GM21447 (cell line): ENCODE measurements at regions not wholly inside any gene's neighbourhood (a gene's known extent, or its start where the extent isn't known, plus 50 kb on each side); places are given as distances from the start of the nearest gene placed in this dataset.
"Not testable (repeated sequence)": the region's sequence is repeated elsewhere in the genome, so short reads cannot be mapped to it uniquely, and the experiment has no call there.

Experiments used
- ATAC-seq: cut with Tn5 transposase; IDR thresholded peaks from one replicate; pipeline ENCODE4 v1.9.1; 2021; ENCODE audit not compliant: unreplicated experiment

DNA sequence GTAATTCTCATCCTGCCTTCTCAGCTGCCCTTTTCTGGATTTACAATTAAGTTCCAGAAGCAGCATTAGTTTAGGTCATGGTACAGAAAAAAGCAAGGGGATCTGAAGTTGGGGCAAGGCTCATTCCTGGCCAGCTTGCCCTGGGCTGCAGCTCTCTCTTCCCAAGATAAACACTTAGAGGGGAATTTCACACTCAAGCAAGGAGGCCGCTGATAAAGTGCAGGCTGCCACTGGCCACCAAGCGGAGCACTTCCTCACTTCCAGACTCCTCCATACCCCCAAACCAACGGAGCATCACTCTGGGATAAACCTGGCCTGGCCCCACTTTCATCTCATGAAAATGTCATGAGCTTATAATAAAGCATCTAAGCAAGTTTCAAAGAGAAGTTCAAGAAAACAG is 445.5 kb upstream of the MKI67 start:
- no peak for ATAC-seq

DNA sequence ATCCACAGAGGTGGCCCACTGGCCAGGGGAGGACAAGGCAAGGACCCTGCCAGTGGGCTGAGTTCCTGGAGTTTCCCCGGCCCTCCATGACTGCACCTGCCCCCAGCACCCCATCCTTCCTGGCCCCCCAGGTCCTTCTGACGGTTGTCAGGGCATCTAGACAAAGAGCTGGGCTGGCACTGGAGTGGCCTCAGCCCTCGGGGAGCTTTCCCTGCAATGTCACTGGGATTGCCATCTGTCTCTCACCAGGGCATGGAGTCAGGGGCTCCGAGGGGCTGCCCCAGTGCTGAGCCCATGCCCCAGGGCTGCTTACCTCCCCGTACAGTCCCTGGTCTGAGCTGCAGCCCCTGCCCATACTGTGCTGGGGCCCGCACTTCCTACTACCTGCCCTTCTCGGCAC is 446.5 kb upstream of the MKI67 start:
- no peak for ATAC-seq

DNA sequence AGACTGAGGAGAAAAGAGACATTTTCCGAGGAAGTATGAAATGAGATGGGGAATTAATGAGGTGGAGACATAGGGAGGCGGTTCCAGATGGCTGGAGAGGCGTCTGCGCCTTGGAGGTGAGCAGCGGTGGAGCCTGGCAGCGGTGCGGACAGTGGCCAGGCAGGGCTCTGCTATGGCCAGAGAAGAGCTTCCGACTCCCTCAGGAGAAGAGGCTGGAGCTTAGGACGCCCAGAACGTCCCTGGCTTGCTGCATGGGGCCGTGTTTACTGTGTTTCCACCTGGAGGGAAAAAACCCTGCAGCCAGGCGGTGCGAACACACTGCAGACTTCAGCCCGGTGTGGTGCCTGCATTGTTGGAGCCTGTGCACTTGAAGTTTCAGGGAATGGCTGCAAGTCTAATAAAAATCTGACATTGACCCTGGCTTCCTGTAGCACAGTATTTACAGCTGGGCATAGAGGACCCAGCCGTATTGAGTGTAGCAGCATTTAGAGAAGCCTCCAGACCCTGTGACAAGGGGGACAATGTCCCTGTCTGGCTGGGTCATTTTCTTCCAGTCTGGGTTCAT is 447.1 kb upstream of the MKI67 start:
- no peak for ATAC-seq

DNA sequence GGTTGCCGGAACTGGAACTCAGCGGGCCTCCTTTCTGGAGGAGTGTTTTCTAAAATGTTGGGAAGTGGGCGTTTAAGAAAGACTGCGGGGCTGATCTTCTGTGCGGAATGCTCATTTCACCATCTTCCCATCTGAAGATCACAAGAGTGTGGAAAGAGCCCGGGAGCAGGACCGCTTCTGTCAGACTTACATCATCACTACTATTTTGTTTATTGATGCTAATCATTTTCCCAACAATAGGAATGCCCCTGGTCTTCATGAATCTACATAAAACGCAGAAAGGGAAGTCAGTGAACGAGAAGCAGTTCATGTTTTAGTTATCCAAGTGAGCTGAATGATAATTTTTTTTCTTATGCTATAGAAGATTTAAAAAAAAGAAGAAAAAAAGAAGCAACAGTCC is 447.8 kb upstream of the MKI67 start:
- ATAC-seq, result no peak

DNA sequence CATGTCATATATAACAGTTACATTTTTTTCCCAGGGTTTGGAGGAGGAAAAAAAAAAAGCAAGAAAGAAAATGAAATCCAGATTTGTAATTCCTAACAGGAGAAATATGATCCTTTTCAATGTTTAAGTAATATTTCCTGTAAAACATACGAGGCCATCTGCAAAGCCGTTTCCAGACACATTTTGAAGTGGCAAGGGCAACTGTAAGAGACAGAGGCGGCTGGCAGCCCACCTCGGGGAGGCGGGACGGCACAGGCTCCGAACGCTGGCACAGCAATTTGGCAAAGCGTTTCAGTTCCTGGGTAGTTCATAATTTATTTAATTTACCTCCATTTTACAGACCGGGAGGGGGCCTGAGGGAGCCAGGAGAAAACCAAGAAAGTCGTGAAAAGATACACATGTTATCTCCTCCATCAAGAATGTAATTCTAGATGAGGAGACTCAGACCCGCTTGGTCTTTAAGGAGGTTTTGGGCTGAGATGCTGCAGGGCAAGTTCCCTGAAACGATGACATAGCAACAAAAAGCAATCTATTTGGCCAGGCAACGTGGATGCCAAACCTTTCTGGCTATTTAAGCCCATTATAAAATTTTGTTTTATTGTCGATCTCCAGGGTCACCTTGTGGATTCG is 448.5 kb upstream of the MKI67 start:
- no peak for ATAC-seq

DNA sequence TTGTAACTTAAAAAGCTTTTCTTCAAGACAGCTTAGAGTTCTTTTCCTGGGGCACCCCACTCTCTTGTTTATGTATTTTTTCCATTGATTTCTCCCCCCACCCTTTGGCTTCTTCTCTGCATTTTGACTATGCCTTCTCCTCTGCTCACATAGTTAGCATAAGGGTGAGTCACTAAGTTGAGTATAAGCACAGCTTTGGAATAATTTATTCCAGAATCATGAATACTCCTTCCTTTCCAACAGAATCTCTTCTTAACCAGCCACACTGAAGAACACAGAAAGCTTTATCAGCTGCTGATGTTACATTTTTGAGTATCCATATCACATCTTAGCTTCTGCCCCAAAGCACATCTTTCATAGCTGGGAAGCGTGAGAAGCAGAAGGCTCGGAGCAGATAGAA is 449.5 kb upstream of the MKI67 start:
- no peak for ATAC-seq

DNA sequence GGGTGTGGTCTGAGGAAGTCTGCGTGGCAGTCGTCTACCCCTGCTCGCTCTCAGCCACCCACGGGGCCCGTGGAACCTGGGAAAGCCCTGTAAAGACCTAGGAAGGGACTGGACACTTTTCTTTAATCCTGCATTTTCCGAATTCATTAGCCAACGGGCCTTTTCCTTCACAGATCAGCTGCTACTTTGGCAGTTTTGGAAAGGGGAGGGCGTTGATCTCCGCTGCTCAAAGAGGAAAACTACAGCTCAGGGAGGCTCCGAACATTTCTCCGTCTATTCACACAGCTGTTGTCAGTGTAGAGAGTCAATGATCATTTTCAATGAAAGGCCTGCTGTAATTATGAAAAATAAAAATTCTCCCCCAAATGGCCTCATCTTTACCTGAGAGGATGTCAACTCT is 450.1 kb upstream of the MKI67 start:
- no peak for ATAC-seq

DNA sequence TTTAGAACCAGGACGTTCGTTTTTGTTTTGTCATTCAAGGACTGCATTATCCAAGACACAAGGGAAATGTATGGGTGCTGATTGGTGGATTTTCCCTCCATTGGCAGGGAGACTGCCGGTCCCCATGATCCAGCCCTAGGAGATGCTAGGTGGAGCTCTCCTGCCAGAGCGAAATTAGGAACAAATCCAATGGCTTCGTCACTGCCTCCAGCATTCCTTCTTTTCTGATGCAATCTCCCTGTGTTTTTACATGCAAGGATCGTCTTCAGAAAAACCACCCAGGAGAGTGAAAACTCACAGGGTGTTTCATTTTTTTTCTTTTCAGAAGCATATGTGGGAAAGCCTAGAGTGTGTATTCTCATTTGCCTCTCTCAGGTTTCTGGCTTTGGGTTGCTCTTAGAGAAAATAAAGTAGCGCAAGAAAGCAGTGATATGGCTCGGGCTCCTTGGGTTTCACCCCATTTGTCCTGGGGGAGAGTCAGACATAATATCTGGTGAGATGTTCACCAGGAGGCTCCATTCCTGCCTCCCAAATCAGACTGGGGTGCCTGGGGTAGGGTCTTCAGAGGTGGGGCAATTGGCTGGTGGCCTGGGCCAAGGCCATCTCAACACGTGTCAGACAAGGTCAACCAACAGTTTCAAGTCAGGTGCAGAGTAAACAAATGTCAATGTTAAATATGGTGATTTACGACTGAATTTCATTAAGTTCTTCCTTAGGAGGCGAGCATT is 450.9 kb upstream of the MKI67 start:
- no peak for ATAC-seq

DNA sequence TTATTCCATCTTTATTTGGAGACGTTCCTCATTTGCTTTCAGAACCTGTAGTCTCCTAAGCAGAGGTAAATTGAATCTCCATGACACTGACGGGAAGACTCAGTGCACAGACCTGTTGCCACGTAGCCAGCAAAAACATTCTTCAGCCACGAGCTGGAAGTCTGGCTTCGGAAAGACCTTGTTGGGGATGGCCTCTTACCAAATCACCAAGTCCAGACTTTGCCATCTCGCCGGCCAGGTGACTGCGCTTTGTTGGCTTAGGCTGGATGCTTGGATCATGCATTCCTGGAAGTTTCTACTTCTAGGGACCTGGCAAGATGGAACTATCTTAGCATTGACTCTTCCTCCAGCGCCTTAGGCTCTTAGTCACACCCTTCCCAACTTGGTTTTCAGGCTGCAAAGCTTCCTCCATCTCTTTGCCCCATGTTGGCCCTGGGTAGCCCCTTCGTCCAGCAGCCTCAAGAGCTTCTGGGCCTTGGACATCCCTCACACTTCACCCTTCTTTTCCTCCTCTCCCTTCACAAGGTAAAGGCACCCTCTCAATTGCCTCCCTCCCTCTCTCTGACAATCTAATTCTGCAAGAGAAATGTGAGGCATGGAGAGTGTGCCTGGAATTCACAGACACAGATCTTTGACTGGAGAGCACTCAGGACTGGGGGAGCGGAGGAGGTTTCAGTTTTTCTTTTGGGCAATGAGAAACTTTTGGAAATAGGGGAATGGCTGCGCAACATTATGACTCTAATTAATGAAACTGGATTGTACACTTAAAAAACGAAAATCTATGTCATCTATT is 451.9 kb upstream of the MKI67 start:
- no peak for ATAC-seq

DNA sequence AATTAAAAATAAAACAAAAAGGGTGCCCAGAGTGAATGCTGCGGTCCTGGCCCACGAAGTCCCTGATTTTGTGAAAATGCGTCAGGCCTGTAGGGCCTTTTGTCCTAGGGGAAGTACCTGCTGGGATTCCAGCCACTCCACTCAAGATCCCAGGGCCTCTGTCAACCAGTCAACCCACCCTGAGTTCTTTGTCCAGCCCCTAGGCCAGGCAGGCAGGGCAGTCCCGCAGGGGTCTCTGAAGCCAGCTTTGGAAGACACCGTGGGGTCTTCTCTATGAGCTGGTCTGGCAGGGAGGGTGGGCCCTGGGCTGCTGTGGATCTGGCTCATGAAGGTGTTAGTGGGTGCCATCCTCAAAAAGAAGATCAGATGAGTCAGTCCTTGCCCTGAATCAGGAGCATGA is 452.5 kb upstream of the MKI67 start:
- ATAC-seq, result no peak

DNA sequence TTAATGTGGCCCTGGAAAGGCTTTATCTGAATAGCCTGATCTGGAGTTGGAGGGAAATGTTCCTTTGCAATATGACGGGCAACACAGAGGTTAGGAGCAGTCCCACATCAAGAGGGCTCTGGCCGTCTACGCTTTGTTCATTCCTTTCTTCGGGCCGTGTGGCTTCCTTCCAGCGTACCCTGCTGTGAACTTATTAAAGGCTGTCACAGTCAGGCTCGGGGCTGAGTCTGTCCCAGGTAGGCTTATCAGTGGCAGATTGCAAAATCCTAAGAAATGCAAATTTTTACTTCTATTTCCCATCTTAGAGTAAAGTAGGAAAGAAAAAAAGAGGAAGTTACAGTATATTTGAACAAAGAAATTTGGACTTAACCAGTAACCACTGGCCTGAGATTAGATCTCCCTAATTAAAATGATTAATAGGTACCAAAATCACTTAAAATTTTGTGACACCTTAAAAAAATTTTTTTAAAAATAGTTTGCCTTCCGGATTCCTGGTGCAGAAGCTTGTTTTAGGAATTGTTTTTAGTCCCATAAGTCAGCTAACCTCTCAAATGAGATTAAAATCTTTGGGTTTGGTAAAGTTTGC is 453.1 kb upstream of the MKI67 start:
- ATAC-seq, result no peak

DNA sequence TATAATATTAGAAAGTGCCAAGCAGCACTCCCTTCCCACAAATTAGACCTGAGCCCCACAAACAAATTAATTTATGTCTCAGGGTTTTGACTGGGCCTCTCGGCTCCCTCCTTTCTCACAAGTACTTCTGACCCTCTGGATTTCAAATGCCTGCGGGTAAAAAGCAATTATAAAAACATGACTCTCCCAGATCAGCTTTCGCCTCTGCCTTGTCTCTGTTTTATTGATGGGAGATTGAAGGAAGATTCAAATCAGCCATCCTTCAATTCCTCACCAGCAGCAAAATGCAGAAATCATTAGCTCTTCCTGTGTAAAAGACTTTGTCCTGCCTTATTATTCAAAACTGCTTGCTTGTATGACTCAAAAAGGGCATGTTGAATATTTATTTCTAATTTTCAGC is 453.7 kb upstream of the MKI67 start:
- ATAC-seq, result no peak

DNA sequence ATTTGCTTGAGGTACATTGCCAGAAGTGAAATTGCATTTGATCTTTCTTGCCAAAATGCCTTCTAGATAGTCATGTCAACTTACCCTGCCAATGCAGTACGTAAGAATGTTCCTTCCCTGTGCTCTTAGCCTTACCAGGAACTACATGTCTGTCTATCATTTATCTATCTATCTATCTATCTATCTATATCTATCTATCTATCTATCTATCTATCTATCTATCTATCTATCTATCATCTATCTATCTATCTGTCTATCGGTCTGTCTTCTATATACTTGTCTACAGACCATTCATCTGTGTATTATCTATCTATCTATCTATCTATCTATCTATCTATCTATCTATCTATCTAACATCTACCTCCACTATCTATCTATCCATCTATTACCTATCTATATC is 456.9 kb upstream of the MKI67 start:
- ATAC-seq, result not testable (repeated sequence)

DNA sequence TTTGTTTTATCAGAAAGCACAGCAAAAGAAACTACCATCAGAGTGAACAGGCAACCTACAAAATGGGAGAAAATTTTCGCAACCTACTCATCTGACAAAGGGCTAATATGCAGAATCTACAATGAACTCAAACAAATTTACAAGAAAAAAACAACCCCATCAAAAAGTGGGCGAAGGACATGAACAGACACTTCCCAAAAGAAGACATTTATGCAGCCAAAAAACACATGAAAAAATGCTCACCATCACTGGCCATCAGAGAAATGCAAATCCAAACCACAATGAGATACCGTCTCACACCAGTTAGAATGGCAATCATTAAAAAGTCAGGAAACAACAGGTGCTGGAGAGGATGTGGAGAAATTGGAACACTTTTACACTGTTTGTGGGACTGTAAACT is 460.4 kb upstream of the MKI67 start:
- not testable (repeated sequence) for ATAC-seq

DNA sequence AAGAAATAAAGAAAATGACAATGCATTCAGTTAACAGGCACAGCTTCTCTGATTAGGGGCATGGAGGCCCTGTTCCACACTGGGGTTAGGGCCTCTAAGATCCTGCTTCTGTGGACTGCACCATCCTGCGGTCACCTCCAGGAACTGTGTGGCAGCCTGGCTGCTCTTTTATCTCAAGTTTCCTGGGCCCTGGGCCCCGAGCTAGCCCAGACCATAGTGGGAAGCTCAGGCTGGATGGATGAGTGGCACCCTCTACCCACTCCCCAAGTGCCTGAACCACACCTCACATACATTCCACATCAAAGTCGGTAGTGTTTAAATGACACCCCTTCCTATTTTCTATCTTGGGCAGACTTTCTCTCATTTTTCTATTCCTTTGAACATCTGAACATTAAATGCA is 461.5 kb upstream of the MKI67 start:
- no peak for ATAC-seq

DNA sequence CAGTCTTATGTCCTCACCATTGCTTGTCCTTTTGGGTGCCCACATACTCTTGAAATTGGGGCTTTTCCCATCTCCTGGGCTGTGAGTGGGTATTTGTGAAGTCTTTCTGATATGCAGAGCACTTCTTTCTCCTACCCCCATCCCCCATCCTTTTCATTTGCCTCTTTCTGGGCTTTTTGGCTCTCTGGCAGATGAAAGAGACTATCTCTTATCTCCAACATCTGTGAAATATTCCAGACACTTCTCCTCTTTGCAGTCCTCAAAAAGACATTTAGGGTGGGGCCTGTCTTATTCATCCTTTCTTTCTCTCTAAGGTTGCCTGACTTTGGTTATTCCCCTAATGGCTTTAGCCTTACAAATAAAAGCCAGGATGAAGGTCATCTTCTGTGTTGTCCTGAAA is 462.2 kb upstream of the MKI67 start:
- no peak for ATAC-seq

DNA sequence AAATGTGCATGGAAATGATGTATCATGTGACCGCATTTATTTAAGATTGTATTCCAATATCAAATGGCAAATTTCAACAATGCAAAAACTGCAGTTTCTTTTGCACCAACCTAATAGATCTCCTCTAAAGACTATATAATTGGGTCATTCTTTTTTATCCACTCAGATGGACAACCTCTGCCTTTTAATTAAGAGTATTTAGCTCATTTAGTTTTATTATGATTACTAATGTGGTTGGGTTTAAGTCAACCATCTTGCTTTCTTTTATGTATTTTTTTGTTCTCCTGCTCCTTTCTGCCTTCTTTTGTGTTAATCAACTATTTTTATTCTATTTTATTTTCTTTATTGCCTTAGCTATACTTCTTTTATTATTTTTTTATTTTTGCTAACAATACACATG is 468.5 kb upstream of the MKI67 start:
- ATAC-seq, result no peak

DNA sequence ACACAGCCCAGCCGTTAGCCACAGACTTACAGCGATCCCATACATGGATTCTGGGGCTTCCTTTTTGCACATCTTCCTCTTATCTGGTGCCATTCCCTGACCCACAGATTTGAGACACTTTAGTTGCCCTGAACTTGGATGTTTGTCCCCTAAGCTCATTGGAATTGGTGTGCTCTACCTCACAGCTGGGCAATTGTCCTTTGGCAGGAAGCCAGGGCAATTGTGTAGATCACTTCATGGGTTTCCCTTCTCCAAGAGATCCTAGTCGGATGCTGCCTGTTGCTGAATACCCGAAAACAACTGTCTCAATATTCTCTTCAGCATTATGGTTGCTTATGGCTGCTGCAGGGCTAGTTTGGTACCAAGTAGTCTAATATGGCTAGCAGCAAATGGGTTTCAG is 470.7 kb upstream of the MKI67 start:
- ATAC-seq, result no peak

DNA sequence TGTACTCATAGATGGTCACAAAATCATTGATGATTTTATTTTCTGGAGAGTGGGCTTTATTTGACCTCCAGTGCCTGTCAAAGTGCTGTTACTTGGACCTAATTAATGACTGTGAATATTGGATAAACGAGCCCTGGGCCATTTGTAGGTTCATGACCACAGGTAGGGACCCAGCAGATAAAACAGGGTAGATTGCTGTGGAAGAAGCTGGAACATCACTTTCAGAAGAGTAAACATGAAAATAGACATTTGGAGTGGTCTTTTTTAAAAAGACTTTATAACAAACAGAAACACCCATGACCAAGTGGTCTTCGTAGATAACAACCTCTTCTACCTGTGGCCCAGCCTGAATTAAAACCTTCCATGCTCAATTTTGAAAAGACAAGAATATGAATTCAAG is 472.8 kb upstream of the MKI67 start:
- ATAC-seq, result no peak

DNA sequence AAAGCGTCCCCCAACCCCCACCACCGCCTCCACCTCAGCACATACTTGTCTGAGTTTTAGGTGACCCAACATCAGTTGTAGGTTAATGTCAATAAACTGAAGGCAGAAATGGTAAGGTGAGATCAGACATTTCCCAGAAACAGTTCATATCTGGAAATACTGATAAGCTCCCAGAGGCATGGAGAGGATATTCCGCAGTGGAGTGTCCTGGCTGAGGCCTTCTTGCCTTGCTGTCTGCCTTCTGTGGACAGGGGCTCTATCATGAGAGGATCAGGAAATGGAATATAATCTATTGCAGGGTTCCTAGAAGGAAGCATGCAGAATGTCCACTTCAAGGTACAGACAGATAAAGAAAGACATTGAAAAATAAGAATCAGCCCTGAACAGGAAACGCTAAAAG is 473.3 kb upstream of the MKI67 start:
- ATAC-seq, result no peak

DNA sequence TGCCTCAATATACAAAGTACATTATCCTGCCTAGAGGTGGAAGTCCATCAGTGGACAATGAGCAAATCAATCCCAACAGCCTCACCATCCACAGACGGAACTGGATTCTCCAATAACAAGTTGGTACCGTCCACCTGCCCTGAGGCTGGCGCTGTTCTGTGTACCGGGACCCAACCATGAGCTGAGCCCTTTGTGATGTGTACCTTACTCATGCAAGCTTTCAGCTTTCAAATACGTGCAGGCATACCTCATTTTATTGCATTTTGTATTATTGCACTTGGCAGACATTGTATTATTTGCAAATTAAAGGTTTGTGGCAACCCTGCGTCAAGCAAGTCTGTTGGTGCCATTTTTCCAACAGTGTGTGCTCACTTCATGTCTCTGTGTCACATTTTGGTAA is 476.0 kb upstream of the MKI67 start:
- ATAC-seq, result no peak

DNA sequence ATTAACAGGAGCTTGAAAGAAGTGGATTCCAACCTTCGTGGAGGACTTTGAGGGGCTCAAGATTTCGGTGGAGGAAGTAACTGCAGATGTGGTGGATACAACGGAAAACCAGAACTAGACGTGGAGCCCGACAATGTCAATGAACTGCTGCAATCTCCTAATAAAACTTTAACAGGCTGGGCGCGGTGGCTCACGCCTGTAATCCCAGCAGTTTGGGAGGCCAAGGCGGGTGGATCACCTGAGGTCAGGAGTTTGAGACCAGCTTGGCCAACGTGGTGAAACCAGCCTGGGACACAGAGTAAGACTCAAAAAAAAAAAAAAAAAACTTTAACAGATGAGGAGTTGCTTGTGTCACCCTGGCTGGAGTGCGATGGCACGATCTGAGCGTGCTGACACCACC is 477.8 kb upstream of the MKI67 start:
- ATAC-seq, result no peak
